ENCODE measurements at regions not wholly inside any gene's neighbourhood (a gene's known extent, or its start where the extent isn't known, plus 50 kb on each side); places are given as distances from the start of the nearest gene placed in this dataset.

- TF ChIP-seq POLR2AphosphoS5 (IDR thresholded peaks at IDR 0.05; ENCODE audit: low read depth): no peak
- no peak for TF ChIP-seq STAT1 (IDR thresholded peaks at IDR 0.05; ENCODE audit: unreplicated experiment)
- TF ChIP-seq, protein P1, sequence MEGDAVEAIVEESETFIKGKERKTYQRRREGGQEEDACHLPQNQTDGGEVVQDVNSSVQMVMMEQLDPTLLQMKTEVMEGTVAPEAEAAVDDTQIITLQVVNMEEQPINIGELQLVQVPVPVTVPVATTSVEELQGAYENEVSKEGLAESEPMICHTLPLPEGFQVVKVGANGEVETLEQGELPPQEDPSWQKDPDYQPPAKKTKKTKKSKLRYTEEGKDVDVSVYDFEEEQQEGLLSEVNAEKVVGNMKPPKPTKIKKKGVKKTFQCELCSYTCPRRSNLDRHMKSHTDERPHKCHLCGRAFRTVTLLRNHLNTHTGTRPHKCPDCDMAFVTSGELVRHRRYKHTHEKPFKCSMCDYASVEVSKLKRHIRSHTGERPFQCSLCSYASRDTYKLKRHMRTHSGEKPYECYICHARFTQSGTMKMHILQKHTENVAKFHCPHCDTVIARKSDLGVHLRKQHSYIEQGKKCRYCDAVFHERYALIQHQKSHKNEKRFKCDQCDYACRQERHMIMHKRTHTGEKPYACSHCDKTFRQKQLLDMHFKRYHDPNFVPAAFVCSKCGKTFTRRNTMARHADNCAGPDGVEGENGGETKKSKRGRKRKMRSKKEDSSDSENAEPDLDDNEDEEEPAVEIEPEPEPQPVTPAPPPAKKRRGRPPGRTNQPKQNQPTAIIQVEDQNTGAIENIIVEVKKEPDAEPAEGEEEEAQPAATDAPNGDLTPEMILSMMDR (conservative IDR thresholded peaks at IDR 0.05; ENCODE audit: low read depth in 2 of 2): no peak
- no peak for TF ChIP-seq EZH2 (IDR thresholded peaks at IDR 0.05; ENCODE audit: low read depth, unreplicated experiment)
- TF ChIP-seq, protein P2, sequence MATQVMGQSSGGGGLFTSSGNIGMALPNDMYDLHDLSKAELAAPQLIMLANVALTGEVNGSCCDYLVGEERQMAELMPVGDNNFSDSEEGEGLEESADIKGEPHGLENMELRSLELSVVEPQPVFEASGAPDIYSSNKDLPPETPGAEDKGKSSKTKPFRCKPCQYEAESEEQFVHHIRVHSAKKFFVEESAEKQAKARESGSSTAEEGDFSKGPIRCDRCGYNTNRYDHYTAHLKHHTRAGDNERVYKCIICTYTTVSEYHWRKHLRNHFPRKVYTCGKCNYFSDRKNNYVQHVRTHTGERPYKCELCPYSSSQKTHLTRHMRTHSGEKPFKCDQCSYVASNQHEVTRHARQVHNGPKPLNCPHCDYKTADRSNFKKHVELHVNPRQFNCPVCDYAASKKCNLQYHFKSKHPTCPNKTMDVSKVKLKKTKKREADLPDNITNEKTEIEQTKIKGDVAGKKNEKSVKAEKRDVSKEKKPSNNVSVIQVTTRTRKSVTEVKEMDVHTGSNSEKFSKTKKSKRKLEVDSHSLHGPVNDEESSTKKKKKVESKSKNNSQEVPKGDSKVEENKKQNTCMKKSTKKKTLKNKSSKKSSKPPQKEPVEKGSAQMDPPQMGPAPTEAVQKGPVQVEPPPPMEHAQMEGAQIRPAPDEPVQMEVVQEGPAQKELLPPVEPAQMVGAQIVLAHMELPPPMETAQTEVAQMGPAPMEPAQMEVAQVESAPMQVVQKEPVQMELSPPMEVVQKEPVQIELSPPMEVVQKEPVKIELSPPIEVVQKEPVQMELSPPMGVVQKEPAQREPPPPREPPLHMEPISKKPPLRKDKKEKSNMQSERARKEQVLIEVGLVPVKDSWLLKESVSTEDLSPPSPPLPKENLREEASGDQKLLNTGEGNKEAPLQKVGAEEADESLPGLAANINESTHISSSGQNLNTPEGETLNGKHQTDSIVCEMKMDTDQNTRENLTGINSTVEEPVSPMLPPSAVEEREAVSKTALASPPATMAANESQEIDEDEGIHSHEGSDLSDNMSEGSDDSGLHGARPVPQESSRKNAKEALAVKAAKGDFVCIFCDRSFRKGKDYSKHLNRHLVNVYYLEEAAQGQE (IDR thresholded peaks at IDR 0.05; ENCODE audit: unreplicated experiment): no peak
- TF ChIP-seq EZH2phosphoT487 (IDR thresholded peaks at IDR 0.05; ENCODE audit: unreplicated experiment): no peak
- no peak for TF ChIP-seq CREB1 (CRISPR knock-in tag; IDR thresholded peaks at IDR 0.05; ENCODE audit: low read depth)
Measured at GRCh38 chr1:233443040-233443760, 115.7 kb downstream of the MAP3K21 start.

Measured in GM23338 (cell line).